Prostate gland (tissue), 2 donors: ENCODE measurements at regions not wholly inside any gene's neighbourhood (a gene's known extent, or its start where the extent isn't known, plus 50 kb on each side); places are given as distances from the start of the nearest gene placed in this dataset.

Experiments used
- DNase-seq: peaks from one replicate; pipeline ENCODE4 v3.0.0-alpha.2; 2019; ENCODE audit warnings: low spot score
- H3K27ac ChIP-seq, 2 donors: fragments of 200-600 bp; sonication (generic); 2 replicates each; pipeline ENCODE4 v1.5.1; 2017 to 2019
- H3K27me3 ChIP-seq: fragments of 200-600 bp; sonication (generic); replicated peaks from 2 replicates; pipeline ENCODE4 v1.5.1; 2019; ENCODE audit not compliant: insufficient read depth
- H3K36me3 ChIP-seq, 2 donors: fragments of 200-600 bp; sonication (generic); 1 replicate in 1 of 2; 2 replicates in 1 of 2; pipeline versions ENCODE4 v1.5.1 to v1.8.1; 2017 to 2019
- H3K4me1 ChIP-seq: fragments of 200-600 bp; sonication (generic); replicated peaks from 2 replicates; pipeline ENCODE4 v1.5.1; 2019
- H3K4me3 ChIP-seq, 2 donors: fragments of 200-600 bp; sonication (generic); 2 replicates each; pipeline ENCODE4 v1.5.1; 2017 to 2019
- H3K9me3 ChIP-seq: fragments of 200-600 bp; sonication (generic); 2 replicates; pipeline ENCODE4 v1.5.1; 2017
- POLR2A ChIP-seq: fragments of 450-650 bp; IDR thresholded peaks from one replicate; pipeline ENCODE4 v1.6.1; 2016; ENCODE audit warnings: antibody characterized with exemption, mild to moderate bottlenecking
- POLR2AphosphoS5 ChIP-seq: sonication (generic); formaldehyde crosslinking; IDR thresholded peaks from one replicate; pipeline ENCODE4 v1.6.1; 2017; ENCODE audit warnings: antibody characterized with exemption
- WGBS: methylation state at CpG from one replicate; pipeline ENCODE4 v1.1.5; 2018; 5-methylcytosine and 5-hydroxymethylcytosine counted together
- intact Hi-C: fragments of 100-400 bp; cut with DNase I; formaldehyde crosslinking; loops from one replicate; pipeline ENCODE4 v1.14.2; 2022
- TF ChIP-seq, protein P1 (sequence below), 4 experiments: fragments of 200-600 bp in 2 of 4; fragments of 450-650 bp in 2 of 4; sonication (generic) in 2 of 4; IDR thresholded peaks; 1 replicate in 3 of 4; 2 replicates in 1 of 4; pipeline ENCODE4 v1.5.1; 2016 to 2019; ENCODE audit warnings: antibody characterized with exemption in 4 of 4, mild to moderate bottlenecking in 2 of 4, moderate library complexity in 2 of 4

DNA sequence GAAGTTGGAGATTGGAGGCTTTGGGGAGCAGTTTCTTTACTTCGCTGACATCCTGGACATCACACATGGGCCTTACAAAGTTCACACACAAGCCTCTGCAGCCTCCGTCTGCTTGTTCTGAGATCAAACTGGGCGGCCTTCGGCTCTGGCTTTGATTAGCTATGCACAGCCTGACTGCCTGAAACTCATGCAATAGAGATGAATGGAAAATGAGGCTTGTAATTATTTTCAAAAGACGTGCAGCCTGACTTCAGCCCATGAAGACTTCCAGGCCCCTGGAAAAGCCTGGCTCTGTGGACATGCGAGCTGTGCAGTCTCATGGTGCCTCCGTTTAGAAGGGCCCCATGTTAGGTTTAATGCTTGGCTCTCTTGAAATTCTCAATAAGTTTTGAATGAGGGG is 480.5 kb upstream of the SULF2 start:
- Histone ChIP-seq H3K9me3 (no peaks in the 10 kb centered on the region), H3K4me1 (no peaks in the 10 kb centered on the region), H3K36me3 (no peaks in the 10 kb centered on the region), H3K27me3 (no peaks in the 10 kb centered on the region), H3K4me3 (no peak overlapping the region), H3K27ac (no peak overlapping the region)
- intact Hi-C loops: no loop called here
- WGBS: 86% methylated on average over 7 of the region's 7 CpGs
- no peak for TF ChIP-seq POLR2A
- TF ChIP-seq, protein P1, sequence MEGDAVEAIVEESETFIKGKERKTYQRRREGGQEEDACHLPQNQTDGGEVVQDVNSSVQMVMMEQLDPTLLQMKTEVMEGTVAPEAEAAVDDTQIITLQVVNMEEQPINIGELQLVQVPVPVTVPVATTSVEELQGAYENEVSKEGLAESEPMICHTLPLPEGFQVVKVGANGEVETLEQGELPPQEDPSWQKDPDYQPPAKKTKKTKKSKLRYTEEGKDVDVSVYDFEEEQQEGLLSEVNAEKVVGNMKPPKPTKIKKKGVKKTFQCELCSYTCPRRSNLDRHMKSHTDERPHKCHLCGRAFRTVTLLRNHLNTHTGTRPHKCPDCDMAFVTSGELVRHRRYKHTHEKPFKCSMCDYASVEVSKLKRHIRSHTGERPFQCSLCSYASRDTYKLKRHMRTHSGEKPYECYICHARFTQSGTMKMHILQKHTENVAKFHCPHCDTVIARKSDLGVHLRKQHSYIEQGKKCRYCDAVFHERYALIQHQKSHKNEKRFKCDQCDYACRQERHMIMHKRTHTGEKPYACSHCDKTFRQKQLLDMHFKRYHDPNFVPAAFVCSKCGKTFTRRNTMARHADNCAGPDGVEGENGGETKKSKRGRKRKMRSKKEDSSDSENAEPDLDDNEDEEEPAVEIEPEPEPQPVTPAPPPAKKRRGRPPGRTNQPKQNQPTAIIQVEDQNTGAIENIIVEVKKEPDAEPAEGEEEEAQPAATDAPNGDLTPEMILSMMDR (IDR thresholded peaks at IDR 0.05): no peak
- no peak for TF ChIP-seq POLR2AphosphoS5
- no peak for DNase-seq

DNA sequence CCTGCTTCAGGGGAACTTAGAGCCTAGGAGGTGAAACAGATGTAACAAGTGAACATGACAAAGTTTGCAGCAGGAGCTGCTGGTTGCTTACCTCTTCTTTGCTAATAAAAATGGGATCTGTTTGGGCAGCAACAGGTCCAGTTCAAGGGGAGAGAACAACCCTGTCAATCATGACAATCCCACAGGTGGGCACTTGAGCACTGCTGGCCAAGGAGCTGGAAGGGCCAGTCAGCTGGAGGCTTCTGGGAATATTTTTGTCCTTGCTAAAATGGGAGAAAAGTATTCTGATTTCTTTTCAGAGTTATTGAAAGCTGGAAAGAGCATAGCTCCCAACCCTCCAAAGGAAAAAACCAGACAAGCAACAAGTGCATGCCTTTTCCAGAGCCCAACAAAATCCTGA is 477.7 kb upstream of the SULF2 start:
- no peaks in the 10 kb centered on the region for H3K9me3 ChIP-seq
- no peaks in the 10 kb centered on the region for H3K36me3 ChIP-seq
- TF ChIP-seq, protein P1 (IDR thresholded peaks at IDR 0.05): no peak
- TF ChIP-seq POLR2A (no peak), POLR2AphosphoS5 (no peak)
- DNase-seq: no peak
- intact Hi-C loops: no loop called here
- no peak overlapping the region for H3K27ac ChIP-seq
- H3K4me1 ChIP-seq: no peaks in the 10 kb centered on the region
- H3K27me3 ChIP-seq: no peaks in the 10 kb centered on the region
- H3K4me3 ChIP-seq: no peak overlapping the region

DNA sequence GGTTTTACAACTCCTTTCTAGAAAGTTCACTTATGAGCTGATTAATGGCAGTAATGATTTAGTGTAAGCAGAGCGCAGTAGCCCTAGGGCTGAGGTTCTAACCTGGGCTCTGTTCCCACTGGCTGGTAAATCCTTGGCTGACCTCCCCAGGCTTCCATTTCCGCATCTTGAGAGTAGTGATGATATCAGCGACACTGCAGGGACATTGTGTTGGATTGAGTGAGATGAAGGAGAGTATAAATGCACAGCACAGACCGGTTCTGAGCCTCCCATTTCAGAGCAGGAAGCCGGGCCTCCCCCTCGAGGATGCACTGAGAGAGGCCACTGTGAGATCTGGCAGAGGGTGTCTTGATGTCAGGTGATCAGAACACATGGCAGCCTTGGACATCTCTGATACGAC is 477.2 kb upstream of the SULF2 start:
- intact Hi-C loops: no loop called here
- peak; percentile 19 for DNase-seq
- no peaks in the 10 kb centered on the region for H3K4me1 ChIP-seq
- TF ChIP-seq POLR2AphosphoS5 (no peak), POLR2A (no peak)
- TF ChIP-seq, protein P1 (IDR thresholded peaks at IDR 0.05): no peak
- no peaks in the 10 kb centered on the region for H3K27me3 ChIP-seq
- 42% methylated on average over 7 of the region's 7 CpGs for WGBS
- no peaks in the 10 kb centered on the region for H3K9me3 ChIP-seq
- no peak overlapping the region for H3K27ac ChIP-seq
- H3K36me3 ChIP-seq: no peaks in the 10 kb centered on the region
- H3K4me3 ChIP-seq: no peak overlapping the region

DNA sequence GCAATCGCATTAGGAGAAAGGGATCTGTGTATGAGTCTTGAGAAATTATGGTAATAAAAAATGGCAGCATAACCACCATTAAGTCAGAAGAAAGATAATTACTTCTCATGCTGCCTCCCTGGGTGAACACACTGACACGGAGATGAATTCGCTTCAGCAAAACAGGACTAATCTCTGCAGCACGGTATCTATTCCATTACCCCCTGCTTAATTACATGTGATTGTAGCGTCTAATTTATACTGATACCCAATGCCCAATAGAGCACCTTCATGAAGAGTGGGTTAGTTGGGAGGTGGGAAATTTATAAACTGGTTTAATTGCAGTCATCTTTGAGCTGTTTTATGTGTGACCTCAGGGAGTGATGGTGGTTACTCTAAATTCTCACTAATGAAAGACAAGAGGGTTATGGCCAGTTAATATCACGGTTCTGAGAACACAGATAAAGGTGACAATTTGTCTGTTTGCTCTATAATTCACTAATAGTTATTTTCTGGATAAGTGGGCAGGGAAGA is 476.2 kb upstream of the SULF2 start:
- no peak for DNase-seq
- no peaks in the 10 kb centered on the region for H3K27me3 ChIP-seq
- TF ChIP-seq POLR2AphosphoS5 (no peak), POLR2A (no peak)
- TF ChIP-seq, protein P1 (IDR thresholded peaks at IDR 0.05): no peak
- no peak overlapping the region for H3K27ac ChIP-seq
- no peak overlapping the region for H3K4me3 ChIP-seq
- no peaks in the 10 kb centered on the region for H3K9me3 ChIP-seq
- WGBS: 90% methylated on average over 6 of the region's 6 CpGs
- no peaks in the 10 kb centered on the region for H3K36me3 ChIP-seq
- no peaks in the 10 kb centered on the region for H3K4me1 ChIP-seq
- intact Hi-C loops: no loop called here

DNA sequence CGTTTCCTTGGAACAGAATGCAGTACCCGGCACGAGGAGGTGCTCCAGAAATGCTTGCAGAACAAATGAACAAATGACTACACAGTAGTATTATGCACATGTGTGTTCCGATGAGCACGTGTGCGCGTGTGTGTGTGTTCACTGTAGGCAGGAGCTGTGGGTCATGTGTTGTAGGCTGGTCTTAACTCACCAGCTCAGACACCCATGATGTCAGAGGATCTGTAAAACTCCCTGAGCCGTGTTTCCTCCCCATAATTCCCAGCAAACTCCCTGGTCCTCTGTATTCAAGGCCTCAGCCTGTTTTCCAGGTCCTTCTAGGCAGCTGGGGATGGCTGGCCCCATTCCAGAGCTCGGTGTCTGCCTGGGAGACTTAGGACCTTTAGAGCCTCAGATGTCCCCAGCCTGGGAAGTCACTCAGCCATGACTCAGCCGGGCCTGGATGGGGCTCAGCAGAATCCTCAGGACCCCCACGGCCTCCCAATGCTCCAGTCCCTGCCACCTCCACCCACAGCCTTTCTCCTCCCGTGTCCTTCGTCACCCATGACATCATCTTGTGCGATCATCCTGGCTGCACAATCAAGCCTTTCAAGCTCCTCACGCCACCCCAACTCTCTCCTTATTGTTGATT is 475.0 kb upstream of the SULF2 start:
- intact Hi-C loops: no loop called here
- no peaks in the 10 kb centered on the region for H3K36me3 ChIP-seq
- no peak for DNase-seq
- H3K4me1 ChIP-seq: no peaks in the 10 kb centered on the region
- no peak overlapping the region for H3K4me3 ChIP-seq
- no peak overlapping the region for H3K27ac ChIP-seq
- WGBS: 66% methylated on average over 15 of the region's 15 CpGs
- no peaks in the 10 kb centered on the region for H3K27me3 ChIP-seq
- no peaks in the 10 kb centered on the region for H3K9me3 ChIP-seq
- TF ChIP-seq, protein P1 (IDR thresholded peaks at IDR 0.05): no peak
- TF ChIP-seq POLR2AphosphoS5 (no peak), POLR2A (no peak)
